ENCODE measurements at regions not wholly inside any gene's neighbourhood (a gene's known extent, or its start where the extent isn't known, plus 50 kb on each side); places are given as distances from the start of the nearest gene placed in this dataset.

DNA sequence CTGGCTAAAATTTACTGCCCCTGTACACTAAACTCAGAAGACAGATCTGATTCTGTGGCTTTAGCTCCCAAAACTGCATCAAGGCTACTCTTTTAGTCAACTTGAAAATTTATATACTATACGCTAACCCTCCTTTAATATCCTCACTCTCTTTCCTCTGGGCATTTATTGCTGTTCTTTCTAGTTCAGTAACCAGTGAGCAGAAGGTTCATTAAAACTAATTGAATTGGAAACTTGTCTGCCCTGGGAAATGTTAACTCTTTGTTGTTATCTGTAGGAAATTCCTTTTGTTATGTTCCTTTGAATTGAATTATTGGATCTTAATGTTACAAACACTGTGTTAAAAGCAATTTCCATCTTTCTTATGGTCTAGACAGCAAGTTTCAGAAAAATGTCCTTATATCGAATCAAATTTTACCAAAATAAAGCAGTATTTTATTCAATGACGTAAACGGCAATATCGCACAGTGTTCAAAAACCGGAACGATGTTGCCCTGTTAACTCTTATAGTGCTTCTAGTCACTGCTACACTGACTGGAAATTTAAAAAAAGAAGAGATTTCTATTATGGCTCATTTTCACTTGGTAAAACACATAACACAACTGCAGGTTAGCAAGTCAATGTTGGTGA is 168.3 kb downstream of the NR4A2 start:
- TF ChIP-seq, protein P1, sequence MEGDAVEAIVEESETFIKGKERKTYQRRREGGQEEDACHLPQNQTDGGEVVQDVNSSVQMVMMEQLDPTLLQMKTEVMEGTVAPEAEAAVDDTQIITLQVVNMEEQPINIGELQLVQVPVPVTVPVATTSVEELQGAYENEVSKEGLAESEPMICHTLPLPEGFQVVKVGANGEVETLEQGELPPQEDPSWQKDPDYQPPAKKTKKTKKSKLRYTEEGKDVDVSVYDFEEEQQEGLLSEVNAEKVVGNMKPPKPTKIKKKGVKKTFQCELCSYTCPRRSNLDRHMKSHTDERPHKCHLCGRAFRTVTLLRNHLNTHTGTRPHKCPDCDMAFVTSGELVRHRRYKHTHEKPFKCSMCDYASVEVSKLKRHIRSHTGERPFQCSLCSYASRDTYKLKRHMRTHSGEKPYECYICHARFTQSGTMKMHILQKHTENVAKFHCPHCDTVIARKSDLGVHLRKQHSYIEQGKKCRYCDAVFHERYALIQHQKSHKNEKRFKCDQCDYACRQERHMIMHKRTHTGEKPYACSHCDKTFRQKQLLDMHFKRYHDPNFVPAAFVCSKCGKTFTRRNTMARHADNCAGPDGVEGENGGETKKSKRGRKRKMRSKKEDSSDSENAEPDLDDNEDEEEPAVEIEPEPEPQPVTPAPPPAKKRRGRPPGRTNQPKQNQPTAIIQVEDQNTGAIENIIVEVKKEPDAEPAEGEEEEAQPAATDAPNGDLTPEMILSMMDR (IDR thresholded peaks at IDR 0.05): no peak
- TF ChIP-seq POLR2A (IDR thresholded peaks at IDR 0.05) (no peak), EP300 (IDR thresholded peaks at IDR 0.05) (no peak)

Measured in ovary (tissue), 3 donors.